HCT116 (cell line): ENCODE measurements at regions not wholly inside any gene's neighbourhood (a gene's known extent, or its start where the extent isn't known, plus 50 kb on each side); places are given as distances from the start of the nearest gene placed in this dataset.

ENCODE experiments used
- ATAC-seq: fragments of 200-7000 bp; cut with Tn5 transposase; 2 replicates; pipeline ENCODE4 v1.9.1; 2020; ENCODE audit warnings: mild to moderate bottlenecking, moderate library complexity
- BruUV-seq: library from RNA; stranded (reverse); fragments of 400-500 nt; replicated peaks from 2 replicates; lab custom pipeline; 2021; lab: Mats Ljungman, UMichigan
- CTCF ChIA-PET: fragments of 300-600 bp; sonication (Branson Sonifier 250); formaldehyde crosslinking; loops from one replicate; lab custom pipeline; 2021; ENCODE audit warnings: antibody characterized with exemption; lab: Charles Lee
- POLR2A ChIA-PET: fragments of 300-600, 350-600 bp; sonication (Branson Sonifier 250); formaldehyde crosslinking; loops from one replicate; lab custom pipeline; 2021; ENCODE audit warnings: antibody characterized with exemption; lab: Charles Lee
- RAD21 ChIA-PET, 2 experiments: fragments of 300-600 bp; sonication (Branson Sonifier 250); formaldehyde crosslinking; loops; one replicate each; lab custom pipeline; 2023; ENCODE audit warnings: low total read pairs in 2 of 2; ENCODE audit not compliant: uncharacterized antibody in 2 of 2, unreplicated experiment in 2 of 2, low non-redundant PET in 1 of 2; lab: Charles Lee
- DNase-seq: peaks from one replicate; pipeline ENCODE4 v3.0.0-alpha.2; 2010; ENCODE audit warnings: low read depth, low spot score
- H2AFZ ChIP-seq: fragments of 200-600 bp; shearing (Covaris generic), sonication (generic); 2 replicates; pipeline ENCODE4 v1.6.1; 2017; ENCODE audit warnings: low read depth, mixed run types, mixed read lengths, antibody characterized with exemption, low read length; ENCODE audit not compliant: poor library complexity, severe bottlenecking
- H3K27ac ChIP-seq: 2 replicates; pipeline ENCODE4 v1.5.1; 2012; ENCODE audit warnings: low read depth, low read length
- H3K27me3 ChIP-seq: fragments of 200-600 bp; sonication (generic); 2 replicates; pipeline ENCODE4 v1.6.1; 2016; ENCODE audit warnings: mixed run types, low read length, mixed read lengths; ENCODE audit not compliant: insufficient read depth
- H3K36me3 ChIP-seq, 2 experiments: fragments of 200-500 bp in 1 of 2; fragments of 200-600 bp in 1 of 2; sonication (Bioruptor generic) in 1 of 2; sonication (generic) in 1 of 2; 2 replicates each; pipeline versions ENCODE4 v1.5.1 to v1.6.1; 2014 to 2016; ENCODE audit warnings: low read length in 2 of 2, inconsistent platforms in 1 of 2, mixed read lengths in 1 of 2, mixed run types in 1 of 2; ENCODE audit not compliant: insufficient read depth in 2 of 2, control insufficient read depth in 1 of 2
- H3K4me1 ChIP-seq, 2 experiments: fragments of 200-600 bp in 1 of 2; sonication (generic) in 1 of 2; 2 replicates each; pipeline versions ENCODE4 v1.5.1 to v1.6.1; 2012 to 2017; ENCODE audit warnings: low read length in 2 of 2, inconsistent platforms in 1 of 2, mild to moderate bottlenecking in 1 of 2, mixed read lengths in 1 of 2, mixed run types in 1 of 2, moderate library complexity in 1 of 2; ENCODE audit not compliant: insufficient read depth in 2 of 2, control insufficient read depth in 1 of 2
- H3K4me2 ChIP-seq: fragments of 200-600 bp; sonication (generic); 2 replicates; pipeline ENCODE4 v1.6.1; 2017; ENCODE audit warnings: mixed run types, low read length, mixed read lengths
- H3K4me3 ChIP-seq, 2 experiments: fragments of 200-600 bp in 1 of 2; sonication (generic) in 1 of 2; replicated peaks in 1 of 2; 2 replicates each; pipeline ENCODE4 v1.5.1; 2011 to 2016; ENCODE audit warnings: low read length in 2 of 2, control low read depth in 1 of 2, low read depth in 1 of 2, mild to moderate bottlenecking in 1 of 2, mixed read lengths in 1 of 2, mixed run types in 1 of 2
- H3K79me2 ChIP-seq: fragments of 200-600 bp; sonication (generic); 2 replicates; pipeline ENCODE4 v1.6.1; 2017; ENCODE audit warnings: mild to moderate bottlenecking, mixed run types, low read length, moderate library complexity, mixed read lengths; ENCODE audit not compliant: insufficient read depth
- H3K9ac ChIP-seq: fragments of 200-600 bp; sonication (generic); 2 replicates; pipeline ENCODE4 v1.6.1; 2016; ENCODE audit warnings: low read length, mixed read lengths
- H3K9me2 ChIP-seq: fragments of 200-600 bp; sonication (generic), shearing (Covaris generic); 2 replicates; pipeline ENCODE4 v1.6.1; 2017; ENCODE audit warnings: mixed run types, mild to moderate bottlenecking, moderate library complexity; ENCODE audit not compliant: insufficient read depth
- H3K9me3 ChIP-seq, 2 experiments: fragments of 200-500 bp in 1 of 2; fragments of 200-600 bp in 1 of 2; sonication (Bioruptor generic) in 1 of 2; sonication (generic) in 1 of 2; 2 replicates each; pipeline ENCODE4 v1.6.1; 2014 to 2017; ENCODE audit warnings: low read length in 2 of 2, mixed read lengths in 2 of 2, inconsistent platforms in 1 of 2, low read depth in 1 of 2, mild to moderate bottlenecking in 1 of 2, mixed run types in 1 of 2, moderate library complexity in 1 of 2; ENCODE audit not compliant: control insufficient read depth in 1 of 2, insufficient read depth in 1 of 2
- H4K20me1 ChIP-seq: fragments of 200-600 bp; sonication (generic), shearing (Covaris generic); 2 replicates; pipeline ENCODE4 v1.6.1; 2017; ENCODE audit warnings: mixed run types, mild to moderate bottlenecking, moderate library complexity; ENCODE audit not compliant: insufficient read depth
- EZH2 ChIP-seq: fragments of 200-600 bp; sonication (generic); IDR thresholded peaks from 2 replicates; pipeline ENCODE4 v1.6.1; 2017; ENCODE audit warnings: antibody characterized with exemption, mixed run types
- FOSL1 ChIP-seq: IDR thresholded peaks from 2 replicates; pipeline ENCODE4 v1.6.1; 2012; ENCODE audit warnings: low read depth
- JUND ChIP-seq: IDR thresholded peaks from 2 replicates; pipeline ENCODE4 v1.6.1; 2012
- RAD21 ChIP-seq: IDR thresholded peaks from 2 replicates; pipeline ENCODE4 v1.6.1; 2012; ENCODE audit warnings: low read depth, mild to moderate bottlenecking
- intact Hi-C: fragments of 100-400 bp; cut with micrococcal nuclease; formaldehyde crosslinking; loops from 2 replicates; pipeline ENCODE4 v1.10.0; 2022

DNA sequence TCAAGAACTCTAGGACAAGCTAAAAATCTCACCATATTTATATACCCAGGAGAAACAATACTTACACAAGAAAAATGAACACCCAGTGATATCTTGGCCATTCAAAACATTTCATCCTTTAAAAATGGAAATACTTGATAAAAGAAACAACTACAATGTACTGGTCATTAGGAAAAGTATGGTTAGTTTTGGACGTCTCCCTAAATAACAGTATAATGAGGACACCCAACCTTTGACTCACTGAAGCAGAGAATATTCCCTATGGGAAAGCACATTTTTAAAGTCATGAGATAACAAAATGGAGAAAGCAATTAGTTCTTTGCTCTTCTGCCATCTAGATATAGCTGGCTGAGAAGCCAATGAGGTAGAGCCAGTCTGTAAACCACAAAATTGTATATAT lies 164.4 kb downstream of the TBX18 start:
- Histone ChIP-seq H3K79me2 (no peaks in the 10 kb centered on the region), H3K4me2 (no peak overlapping the region), H4K20me1 (no peaks in the 10 kb centered on the region), H3K9ac (no peak overlapping the region), H3K4me3 (no peak overlapping the region), H3K36me3 (no peaks in the 10 kb centered on the region), H3K27ac (no peak overlapping the region), H2AFZ (no peak overlapping the region), H3K9me2 (no peaks in the 10 kb centered on the region), H3K4me1 (no peaks in the 10 kb centered on the region), H3K27me3 (no peaks in the 10 kb centered on the region), H3K9me3 (no peaks in the 10 kb centered on the region)
- no TSS peak for BruUV-seq
- intact Hi-C loops: no loop called here
- CTCF ChIA-PET: no interaction called here
- no peak for TF ChIP-seq JUND
- RAD21 ChIA-PET: no interaction called here
- ATAC-seq (no peak), DNase-seq (no peak)
- POLR2A ChIA-PET: no interaction called here

DNA sequence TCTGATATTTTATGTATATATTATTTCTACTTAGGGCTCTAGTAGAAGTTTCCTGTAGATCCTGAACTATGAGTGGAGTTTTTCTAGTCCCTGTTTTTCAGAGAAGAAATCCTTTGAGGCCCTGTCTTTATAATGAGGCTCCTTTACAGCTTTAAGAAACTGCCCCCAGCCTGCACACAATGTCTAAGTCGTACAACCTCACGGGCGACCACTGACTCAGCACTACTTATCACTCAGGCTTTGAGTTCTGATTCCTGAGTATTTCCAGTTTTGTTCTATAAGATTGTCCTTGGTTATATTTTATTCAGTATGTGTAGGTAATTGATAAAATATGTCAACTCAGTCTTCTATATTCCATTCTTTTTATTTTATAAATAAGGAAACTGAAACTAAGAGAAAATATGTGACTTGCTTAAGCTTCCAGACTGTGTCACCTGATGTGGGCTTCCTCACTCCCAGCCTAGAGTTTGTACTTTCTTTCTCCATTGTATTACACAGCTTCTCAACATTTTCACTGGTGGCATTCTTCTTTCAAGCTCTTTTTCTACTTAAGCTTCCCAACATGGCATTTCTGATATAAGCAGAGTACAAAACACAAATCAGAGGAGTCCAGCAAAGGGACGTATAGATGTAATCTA lies 167.0 kb downstream of the TBX18 start:
- Histone ChIP-seq H3K4me1 (no peaks in the 10 kb centered on the region), H3K9ac (no peak overlapping the region), H3K79me2 (no peaks in the 10 kb centered on the region), H4K20me1 (no peaks in the 10 kb centered on the region), H3K9me2 (no peaks in the 10 kb centered on the region), H3K4me2 (no peak overlapping the region), H3K4me3 (no peak overlapping the region), H3K36me3 (no peaks in the 10 kb centered on the region), H3K9me3 (no peaks in the 10 kb centered on the region), H3K27me3 (no peaks in the 10 kb centered on the region), H2AFZ (no peak overlapping the region), H3K27ac (no peak overlapping the region)
- intact Hi-C loops: no loop called here
- no TSS peak for BruUV-seq
- ChIA-PET POLR2A (no interaction called here), RAD21 (no interaction called here), CTCF (no interaction called here)
- ATAC-seq (no peak), DNase-seq (no peak)
- TF ChIP-seq FOSL1: no peak

DNA sequence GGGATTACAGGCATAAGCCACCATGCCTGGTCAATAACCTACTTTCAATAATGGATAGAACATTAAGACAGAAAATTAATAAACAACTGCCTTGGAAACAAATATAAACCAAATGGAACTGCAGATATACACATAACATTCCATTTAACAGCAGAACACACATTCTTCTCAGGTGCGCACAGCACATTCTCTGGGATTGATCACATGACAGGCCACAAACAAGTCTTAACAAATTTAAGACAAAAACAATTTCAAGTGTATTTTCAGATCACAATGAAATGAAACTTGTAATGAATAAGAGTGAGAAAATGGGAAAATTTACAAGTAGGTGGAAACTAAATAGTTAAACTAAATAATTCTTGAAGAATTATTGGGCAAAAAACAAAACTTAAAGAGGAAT lies 167.9 kb downstream of the TBX18 start:
- Histone ChIP-seq H3K27ac (no peak overlapping the region), H3K36me3 (no peaks in the 10 kb centered on the region), H2AFZ (no peak overlapping the region), H3K4me1 (no peaks in the 10 kb centered on the region), H3K79me2 (no peaks in the 10 kb centered on the region), H3K9me3 (no peaks in the 10 kb centered on the region), H3K4me2 (no peak overlapping the region), H3K9ac (no peak overlapping the region), H3K27me3 (no peaks in the 10 kb centered on the region), H3K9me2 (no peaks in the 10 kb centered on the region), H4K20me1 (no peaks in the 10 kb centered on the region), H3K4me3 (no peak overlapping the region)
- DNase-seq (no peak), ATAC-seq (no peak)
- ChIA-PET POLR2A (no interaction called here), CTCF (no interaction called here), RAD21 (no interaction called here)
- intact Hi-C loops: no loop called here
- TF ChIP-seq EZH2 (no peak), FOSL1 (no peak), RAD21 (no peak), JUND (no peak)
- no TSS peak for BruUV-seq
